H1 (cell line): ENCODE measurements at regions not wholly inside any gene's neighbourhood (a gene's known extent, or its start where the extent isn't known, plus 50 kb on each side); places are given as distances from the start of the nearest gene placed in this dataset.

Source experiments
- CTCF ChIA-PET: fragments of 300-600 bp; sonication (Branson Sonifier 250); formaldehyde crosslinking; loops from one replicate; lab custom pipeline; 2021; ENCODE audit not compliant: partially characterized antibody; lab: Charles Lee
- POLR2A ChIA-PET: fragments of 300-600 bp; sonication (Branson Sonifier 250); formaldehyde crosslinking; loops from one replicate; lab custom pipeline; 2021; ENCODE audit warnings: inconsistent platforms; ENCODE audit not compliant: partially characterized antibody; lab: Charles Lee
- DNase-seq, 2 experiments: peaks; one replicate each; pipeline versions ENCODE4 v3.0.0 to v3.0.0-alpha.2; 2010 to 2022; ENCODE audit warnings: low spot score in 2 of 2, low read depth in 1 of 2, mixed read lengths in 1 of 2
- FAIRE-seq: peaks from 2 replicates; lab custom pipeline; 2011; peaks lifted over from hg19 to GRCh38; lab: Jason Lieb, UNC
- H2AFZ ChIP-seq: 2 replicates; pipeline ENCODE4 v1.8.1; 2012; ENCODE audit warnings: low read length, inconsistent platforms
- H2AK5ac ChIP-seq: 2 replicates; pipeline ENCODE4 v1.6.1; 2013; ENCODE audit warnings: low read depth, low read length
- H2BK120ac ChIP-seq: replicated peaks from 2 replicates; pipeline ENCODE3; 2013; ENCODE audit warnings: low read depth, low read length, inconsistent platforms
- H2BK12ac ChIP-seq: 2 replicates; pipeline ENCODE4 v1.6.1; 2013; ENCODE audit warnings: low read depth, low read length
- H2BK15ac ChIP-seq: 2 replicates; pipeline ENCODE4 v1.6.1; 2013; ENCODE audit warnings: low read length
- H2BK20ac ChIP-seq: 2 replicates; pipeline ENCODE4 v1.6.1; 2013; ENCODE audit warnings: low read length
- H2BK5ac ChIP-seq: 2 replicates; pipeline ENCODE4 v1.6.1; 2013; ENCODE audit warnings: low read depth, low read length
- H3K14ac ChIP-seq: 2 replicates; pipeline ENCODE4 v1.6.1; 2013; ENCODE audit warnings: inconsistent platforms; ENCODE audit not compliant: insufficient read length
- H3K18ac ChIP-seq: 2 replicates; pipeline ENCODE4 v1.6.1; 2013; ENCODE audit warnings: low read length; ENCODE audit errors: extremely low read depth
- H3K23ac ChIP-seq: 2 replicates; pipeline ENCODE4 v1.6.1; 2013; ENCODE audit warnings: inconsistent platforms; ENCODE audit not compliant: insufficient read length
- H3K23me2 ChIP-seq: 2 replicates; pipeline ENCODE4 v1.6.1; 2013; ENCODE audit warnings: low read depth, low read length
- H3K27ac ChIP-seq: 2 replicates; pipeline ENCODE4 v1.6.1; 2011; ENCODE audit warnings: low read depth, low read length, inconsistent platforms
- H3K27me3 ChIP-seq, 4 experiments: replicated peaks in 1 of 4; 1 replicate in 1 of 4; 2 replicates in 3 of 4; pipeline versions ENCODE4 v1.6.1 to v1.8.1; 2011 to 2013; ENCODE audit warnings: low read length in 3 of 4, mild to moderate bottlenecking in 3 of 4, inconsistent platforms in 2 of 4, mixed read lengths in 2 of 4, moderate library complexity in 1 of 4; ENCODE audit not compliant: control insufficient read depth in 3 of 4, insufficient read depth in 3 of 4; ENCODE audit errors: extremely low read depth in 1 of 4
- H3K36me3 ChIP-seq, 4 experiments: 2 replicates each; pipeline versions ENCODE4 v1.6.1 to v1.8.1; 2011 to 2013; ENCODE audit warnings: mild to moderate bottlenecking in 4 of 4, low read length in 3 of 4, moderate library complexity in 2 of 4, control low read depth in 1 of 4, inconsistent platforms in 1 of 4; ENCODE audit not compliant: insufficient read depth in 4 of 4, control insufficient read depth in 2 of 4
- H3K4ac ChIP-seq: replicated peaks from 2 replicates; pipeline ENCODE3; 2013; ENCODE audit warnings: low read length, low read depth, mixed read lengths, inconsistent platforms; ENCODE audit not compliant: insufficient read length
- H3K4me1 ChIP-seq, 4 experiments: replicated peaks in 1 of 4; 1 replicate in 1 of 4; 2 replicates in 3 of 4; pipeline versions ENCODE4 v1.6.1 to v1.8.1; 2011 to 2013; ENCODE audit warnings: low read length in 3 of 4, inconsistent platforms in 2 of 4, mixed read lengths in 1 of 4; ENCODE audit not compliant: insufficient read depth in 4 of 4, control insufficient read depth in 3 of 4
- H3K4me2 ChIP-seq, 2 experiments: 2 replicates each; pipeline versions ENCODE4 v1.6.1 to v1.8.1; 2011 to 2013; ENCODE audit warnings: low read depth in 2 of 2, low read length in 2 of 2, control low read depth in 1 of 2, inconsistent platforms in 1 of 2, mild to moderate bottlenecking in 1 of 2; ENCODE audit not compliant: insufficient read depth in 1 of 2
- H3K4me3 ChIP-seq, 4 experiments: fragments of 200-600, 300-600 bp in 1 of 4; sonication (generic), shearing (Covaris generic), sonication (Bioruptor Twin) in 1 of 4; 2 replicates each; pipeline versions ENCODE4 v1.5.1 to v1.8.1; 2011 to 2016; ENCODE audit warnings: low read length in 4 of 4, low read depth in 3 of 4, control low read depth in 2 of 4, inconsistent platforms in 2 of 4, mild to moderate bottlenecking in 2 of 4, mixed read lengths in 1 of 4, moderate library complexity in 1 of 4; ENCODE audit not compliant: insufficient read depth in 2 of 4; ENCODE audit errors: extremely low read depth in 1 of 4
- H3K56ac ChIP-seq: replicated peaks from 2 replicates; pipeline ENCODE3; 2013; ENCODE audit warnings: low read depth, mild to moderate bottlenecking, mixed read lengths, low read length, inconsistent platforms; ENCODE audit not compliant: insufficient read length
- H3K79me1 ChIP-seq: 2 replicates; pipeline ENCODE4 v1.6.1; 2013; ENCODE audit warnings: low read depth, low read length, control low read depth
- H3K79me2 ChIP-seq, 2 experiments: 2 replicates each; pipeline versions ENCODE4 v1.6.1 to v1.8.1; 2012 to 2013; ENCODE audit warnings: low read length in 2 of 2, mild to moderate bottlenecking in 2 of 2, inconsistent platforms in 1 of 2; ENCODE audit not compliant: insufficient read depth in 2 of 2, control insufficient read depth in 1 of 2
- H3K9ac ChIP-seq, 4 experiments: replicated peaks in 1 of 4; 1 replicate in 1 of 4; 2 replicates in 3 of 4; pipeline versions ENCODE4 v1.6.1 to v1.8.1; 2011 to 2013; ENCODE audit warnings: low read depth in 3 of 4, low read length in 3 of 4, control low read depth in 2 of 4, mild to moderate bottlenecking in 2 of 4, moderate library complexity in 2 of 4, inconsistent platforms in 1 of 4; ENCODE audit errors: extremely low read depth in 1 of 4
- H3K9me3 ChIP-seq, 2 experiments: 2 replicates each; pipeline versions ENCODE4 v1.6.1 to v1.8.1; 2012 to 2013; ENCODE audit warnings: mild to moderate bottlenecking in 2 of 2, moderate library complexity in 2 of 2, control low read depth in 1 of 2, inconsistent platforms in 1 of 2, low read depth in 1 of 2, low read length in 1 of 2, mixed read lengths in 1 of 2; ENCODE audit not compliant: insufficient read depth in 2 of 2
- H4K20me1 ChIP-seq, 2 experiments: replicated peaks in 1 of 2; 2 replicates each; pipeline versions ENCODE3 to v1.8.1; 2011 to 2013; ENCODE audit warnings: inconsistent platforms in 2 of 2, low read length in 2 of 2, mild to moderate bottlenecking in 1 of 2; ENCODE audit not compliant: insufficient read depth in 2 of 2, control insufficient read depth in 1 of 2
- H4K5ac ChIP-seq: 2 replicates; pipeline ENCODE4 v1.6.1; 2013; ENCODE audit warnings: low read length, low read depth, mixed read lengths, inconsistent platforms; ENCODE audit not compliant: insufficient read length
- H4K8ac ChIP-seq: 2 replicates; pipeline ENCODE4 v1.8.0; 2013; ENCODE audit warnings: mild to moderate bottlenecking, moderate library complexity, low read length, inconsistent platforms; ENCODE audit not compliant: insufficient read depth; ENCODE audit errors: extremely low read depth
- H4K91ac ChIP-seq: replicated peaks from 2 replicates; pipeline ENCODE3; 2013; ENCODE audit warnings: low read length, mixed read lengths, inconsistent platforms; ENCODE audit not compliant: insufficient read length
- GTF2F1 ChIP-seq: IDR thresholded peaks from 2 replicates; pipeline ENCODE4 v1.6.1; 2012; ENCODE audit warnings: low read depth, low read length, improper control_type of control experiment, borderline replicate concordance
- MAFK ChIP-seq: IDR thresholded peaks from 2 replicates; pipeline ENCODE4 v1.6.1; 2012; ENCODE audit warnings: low read depth, mild to moderate bottlenecking, improper control_type of control experiment, low read length
- RNF2 ChIP-seq: fragments of 200-900, 300-1000 bp; sonication (generic); IDR thresholded peaks from 2 replicates; pipeline ENCODE4 v1.7.1; 2016; ENCODE audit warnings: borderline replicate concordance, low read depth, mild to moderate bottlenecking, antibody characterized with exemption, low read length; ENCODE audit not compliant: poor library complexity, severe bottlenecking; ENCODE audit errors: missing control alignments
- TBP ChIP-seq: IDR thresholded peaks from 2 replicates; pipeline ENCODE4 v1.6.1; 2011; ENCODE audit warnings: low read depth, low read length, improper control_type of control experiment
- ZNF274 ChIP-seq: IDR thresholded peaks from 2 replicates; pipeline ENCODE4 v1.7.0; 2012; ENCODE audit warnings: low read length, borderline replicate concordance; ENCODE audit errors: extremely low read depth
- WGBS, 2 experiments: shearing (Covaris generic) in 1 of 2; methylation state at CpG; one replicate each; pipeline versions ENCODE4 v1.1.6 to v1.1.7; 2013 to 2015; ENCODE audit warnings: low lambda C conversion rate in 2 of 2, mixed read lengths in 2 of 2, inconsistent platforms in 1 of 2, low coverage in 1 of 2, missing lambda C conversion rate in 1 of 2; ENCODE audit not compliant: insufficient replicate concordance in 2 of 2, insufficient coverage in 1 of 2, insufficient read length in 1 of 2; ENCODE audit errors: extremely low coverage in 1 of 2, missing lambda C conversion rate in 1 of 2; 5-methylcytosine and 5-hydroxymethylcytosine counted together

- H2BK5ac ChIP-seq = no peak overlapping the region; the same call in 1 of the 2 replicates
- 94% methylated on average over 4 of the region's 4 CpGs; no CpG with 5 or more reads in 1 of the 2 experiments for WGBS, 2 experiments
- ChIA-PET CTCF (interaction anchor here (0.6 to 1.6 kb wide), 7 partner anchors 12 to 707 kb away, joined by 3 to 6 read pairs (median 3); no protein-coding TSS in a partner anchor), POLR2A (no interaction called here)
- FAIRE-seq (no peak), DNase-seq (no peak)
- no peaks in the 10 kb centered on the region for H3K79me1 ChIP-seq
- H3K27me3 ChIP-seq = no peaks in the 10 kb centered on the region
- H4K91ac ChIP-seq = no peak overlapping the region
- TF ChIP-seq ZNF274 (no peak), TBP (no peak), RNF2 (no peak), GTF2F1 (no peak), MAFK (no peak)
- H4K20me1 ChIP-seq = no peaks in the 10 kb centered on the region
- no peak overlapping the region for H3K27ac ChIP-seq
- no peak overlapping the region for H3K14ac ChIP-seq
- no peak overlapping the region for H4K5ac ChIP-seq
- no peak overlapping the region for H3K4ac ChIP-seq
- H2BK15ac ChIP-seq = no peak overlapping the region
- no peak overlapping the region for H2BK20ac ChIP-seq
- no peaks in the 10 kb centered on the region for H3K9me3 ChIP-seq
- H3K4me3 ChIP-seq = no peak overlapping the region
- H4K8ac ChIP-seq = no peak overlapping the region
- no peaks in the 10 kb centered on the region for H3K79me2 ChIP-seq
- no peak overlapping the region for H3K18ac ChIP-seq
- H2BK120ac ChIP-seq = no peak overlapping the region
- H3K9ac ChIP-seq = no peak overlapping the region
- no peaks in the 10 kb centered on the region for H3K36me3 ChIP-seq
- H3K4me1 ChIP-seq = no peaks in the 10 kb centered on the region
- no peak overlapping the region for H3K23ac ChIP-seq
- no peak overlapping the region for H3K4me2 ChIP-seq
- no peaks in the 10 kb centered on the region for H3K23me2 ChIP-seq
- no peak overlapping the region for H2AFZ ChIP-seq
- H3K56ac ChIP-seq = no peak overlapping the region
- no peak overlapping the region for H2BK12ac ChIP-seq
- H2AK5ac ChIP-seq = no peak overlapping the region
These were observed 180.3 kb upstream of the LRIG3 start for GRCh38 chr12:59100585-59100984.
